ENCODE measurements at regions not wholly inside any gene's neighbourhood (a gene's known extent, or its start where the extent isn't known, plus 50 kb on each side); places are given as distances from the start of the nearest gene placed in this dataset.

- no peak for DNase-seq
These were observed 57.8 kb upstream of the CALCR start for GRCh38 chr7:93632371-93632770.

- no peak for DNase-seq
These were observed 54.8 kb upstream of the CALCR start for GRCh38 chr7:93629291-93629801.

- DNase-seq = no peak
These were observed 52.3 kb upstream of the CALCR start for GRCh38 chr7:93626869-93627268.

Measured in stimulated activated CD4-positive, alpha-beta T cell treated with anti-CD3 and anti-CD28 coated beads, Interleukin-4, amount 100 ng/mL, for 4 hours (primary cell).